Muscle layer of duodenum (tissue), 2 donors: ENCODE measurements at regions not wholly inside any gene's neighbourhood (a gene's known extent, or its start where the extent isn't known, plus 50 kb on each side); places are given as distances from the start of the nearest gene placed in this dataset.

Experiments used
- H3K27ac ChIP-seq: one replicate; pipeline ENCODE4 v1.7.0; 2013; ENCODE audit warnings: mild to moderate bottlenecking, low read length
- H3K27me3 ChIP-seq: one replicate; pipeline ENCODE4 v1.7.0; 2013; ENCODE audit warnings: low read depth, mild to moderate bottlenecking, control low read depth, low read length
- H3K36me3 ChIP-seq, 2 donors: one replicate each; pipeline ENCODE4 v1.7.0; 2013; ENCODE audit warnings: low read length in 2 of 2, control low read depth in 1 of 2, mild to moderate bottlenecking in 1 of 2; ENCODE audit not compliant: insufficient read depth in 2 of 2, control insufficient read depth in 1 of 2
- H3K4me1 ChIP-seq, 2 donors: one replicate each; pipeline ENCODE4 v1.7.0; 2013; ENCODE audit warnings: low read length in 2 of 2, mild to moderate bottlenecking in 2 of 2, control low read depth in 1 of 2, moderate library complexity in 1 of 2; ENCODE audit not compliant: insufficient read depth in 2 of 2, control insufficient read depth in 1 of 2
- H3K4me3 ChIP-seq, 2 donors: one replicate each; pipeline ENCODE4 v1.7.0; 2013; ENCODE audit warnings: low read length in 2 of 2, low read depth in 1 of 2, mild to moderate bottlenecking in 1 of 2
- H3K9me3 ChIP-seq, 2 donors: one replicate each; pipeline ENCODE4 v1.7.0; 2013; ENCODE audit warnings: low read length in 2 of 2, control low read depth in 1 of 2, mild to moderate bottlenecking in 1 of 2; ENCODE audit not compliant: control insufficient read depth in 1 of 2
- donor health status: healthy.

GRCh38 chr10:10338339-10338738, 679.3 kb upstream of the CELF2 start:
- H3K36me3 ChIP-seq: no peaks in the 10 kb centered on the region
- H3K9me3 ChIP-seq: no peaks in the 10 kb centered on the region
- no peaks in the 10 kb centered on the region for H3K4me1 ChIP-seq
- no peak overlapping the region for H3K4me3 ChIP-seq
- H3K27me3 ChIP-seq: no peaks in the 10 kb centered on the region
- no peak overlapping the region for H3K27ac ChIP-seq

DNA sequence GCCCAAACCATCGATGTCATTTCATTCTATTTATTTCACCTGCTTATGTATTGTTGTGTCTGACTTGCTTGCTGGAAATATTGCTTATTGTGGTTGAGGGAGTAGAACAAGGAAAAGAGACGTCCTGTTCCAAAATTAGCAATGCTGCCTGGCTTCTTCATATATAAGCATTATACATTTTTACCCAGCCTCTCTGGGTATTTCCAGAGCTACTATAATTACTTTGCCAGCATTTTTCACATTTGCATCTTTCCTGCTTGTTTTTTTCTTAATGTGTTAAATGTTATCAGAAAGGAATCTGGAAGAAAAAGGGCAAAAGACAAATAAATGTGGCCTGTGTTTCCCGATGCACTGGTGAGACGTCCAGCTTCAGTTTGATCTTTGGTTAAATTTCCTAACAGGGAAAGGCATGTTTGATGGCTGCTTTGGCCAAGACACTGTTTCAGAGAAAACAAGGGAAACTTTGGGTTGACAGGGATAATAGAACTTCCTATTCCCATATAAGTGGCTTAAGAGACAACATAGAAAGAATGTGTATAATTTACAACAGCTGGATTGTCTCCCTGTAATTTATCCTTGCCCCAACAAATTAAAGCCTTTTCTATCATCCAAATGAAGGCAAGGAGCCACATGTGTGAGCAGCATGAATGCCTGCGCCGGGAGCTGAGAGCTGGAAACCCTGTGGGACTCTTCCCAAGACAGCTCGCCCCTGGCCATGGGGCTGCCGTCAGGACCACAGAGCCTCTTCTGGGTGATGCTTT, 671.1 kb upstream of the CELF2 start:
- H3K4me3 ChIP-seq: no peak overlapping the region
- no peaks in the 10 kb centered on the region for H3K36me3 ChIP-seq
- no peak overlapping the region for H3K27ac ChIP-seq
- no peaks in the 10 kb centered on the region for H3K9me3 ChIP-seq
- no peaks in the 10 kb centered on the region for H3K4me1 ChIP-seq
- H3K27me3 ChIP-seq: no peaks in the 10 kb centered on the region

- Histone ChIP-seq H3K27ac (no peak overlapping the region), H3K27me3 (no peaks in the 10 kb centered on the region), H3K36me3 (no peaks in the 10 kb centered on the region), H3K4me1 (no peaks in the 10 kb centered on the region), H3K4me3 (no peak overlapping the region), H3K9me3 (no peaks in the 10 kb centered on the region)
Observed at GRCh38 chr10:10350050-10350449, 667.6 kb upstream of the CELF2 start.

DNA sequence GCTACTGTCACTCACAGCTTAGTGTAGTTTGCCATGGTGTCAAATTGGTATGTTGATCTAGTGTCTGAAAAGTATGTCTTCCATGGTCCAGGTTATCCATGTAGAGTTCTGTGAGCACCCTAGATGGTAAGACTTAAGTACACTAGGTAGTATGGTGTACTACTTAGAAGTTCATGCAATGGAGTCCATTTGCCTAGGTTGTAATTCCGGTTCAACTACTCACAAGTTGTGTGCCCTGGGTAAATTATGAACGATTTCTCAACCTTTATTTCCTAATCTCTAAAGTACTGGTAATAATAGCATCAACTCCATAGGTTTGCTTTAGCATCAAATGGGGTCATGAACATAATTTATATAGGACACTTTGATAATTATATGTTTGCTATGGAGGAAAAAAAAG, 666.2 kb upstream of the CELF2 start:
- Histone ChIP-seq H3K4me1 (no peaks in the 10 kb centered on the region), H3K9me3 (no peaks in the 10 kb centered on the region), H3K27me3 (no peaks in the 10 kb centered on the region), H3K36me3 (no peaks in the 10 kb centered on the region), H3K27ac (no peak overlapping the region), H3K4me3 (no peak overlapping the region)

GRCh38 chr10:10353326-10353868, 664.3 kb upstream of the CELF2 start:
- no peaks in the 10 kb centered on the region for H3K36me3 ChIP-seq
- H3K4me3 ChIP-seq: no peak overlapping the region
- no peaks in the 10 kb centered on the region for H3K27me3 ChIP-seq
- H3K9me3 ChIP-seq: no peaks in the 10 kb centered on the region
- H3K4me1 ChIP-seq: no peaks in the 10 kb centered on the region
- H3K27ac ChIP-seq: no peak overlapping the region

- no peaks in the 10 kb centered on the region for H3K9me3 ChIP-seq
- no peaks in the 10 kb centered on the region for H3K27me3 ChIP-seq
- H3K27ac ChIP-seq: no peak overlapping the region
- H3K4me3 ChIP-seq: no peak overlapping the region
- no peaks in the 10 kb centered on the region for H3K36me3 ChIP-seq
- peaks cover 0 to 3% of the 10 kb centered on the region in 2 donors for H3K4me1 ChIP-seq
Observed at GRCh38 chr10:10359263-10359662, 658.4 kb upstream of the CELF2 start.

DNA sequence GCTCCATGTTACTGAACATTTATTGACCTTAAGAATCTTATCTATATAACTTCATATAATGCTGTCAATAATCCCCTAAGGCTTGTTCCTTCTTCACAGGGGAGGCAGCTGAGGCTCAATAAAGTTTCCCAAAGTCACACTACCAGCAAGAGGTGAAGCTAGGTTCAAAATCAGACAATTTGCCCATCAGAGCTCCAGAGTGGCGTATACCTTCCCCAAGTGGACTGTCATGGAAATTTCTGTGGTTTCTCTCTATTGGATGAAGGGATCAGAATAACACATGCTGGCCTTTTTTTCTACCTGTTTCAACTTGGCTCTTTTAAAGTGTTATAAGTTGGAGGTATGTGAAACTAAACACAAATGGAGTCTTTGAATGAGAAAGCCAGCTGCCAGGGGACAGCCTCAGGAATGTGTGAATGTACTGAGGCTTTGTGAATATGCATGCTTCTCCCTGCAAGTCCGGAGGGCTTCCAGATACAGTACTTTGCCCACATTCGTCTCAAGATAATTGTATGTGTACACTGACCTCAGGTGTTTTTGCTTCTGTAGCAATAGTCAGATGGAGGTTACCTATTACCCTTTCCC, 656.3 kb upstream of the CELF2 start:
- peaks cover 0 to 3% of the 10 kb centered on the region in 2 donors for H3K4me1 ChIP-seq
- H3K27me3 ChIP-seq: no peaks in the 10 kb centered on the region
- no peaks in the 10 kb centered on the region for H3K36me3 ChIP-seq
- H3K27ac ChIP-seq: no peak overlapping the region
- H3K4me3 ChIP-seq: no peak overlapping the region
- H3K9me3 ChIP-seq: no peaks in the 10 kb centered on the region

GRCh38 chr10:10362800-10363199, 654.9 kb upstream of the CELF2 start:
- Histone ChIP-seq H3K27me3 (no peaks in the 10 kb centered on the region), H3K4me1 (peaks cover 0 to 3% of the 10 kb centered on the region in 2 donors), H3K4me3 (no peak overlapping the region), H3K27ac (no peak overlapping the region), H3K9me3 (no peaks in the 10 kb centered on the region), H3K36me3 (no peaks in the 10 kb centered on the region)

GRCh38 chr10:10363217-10363616, 654.5 kb upstream of the CELF2 start:
- H3K27ac ChIP-seq: no peak overlapping the region

DNA sequence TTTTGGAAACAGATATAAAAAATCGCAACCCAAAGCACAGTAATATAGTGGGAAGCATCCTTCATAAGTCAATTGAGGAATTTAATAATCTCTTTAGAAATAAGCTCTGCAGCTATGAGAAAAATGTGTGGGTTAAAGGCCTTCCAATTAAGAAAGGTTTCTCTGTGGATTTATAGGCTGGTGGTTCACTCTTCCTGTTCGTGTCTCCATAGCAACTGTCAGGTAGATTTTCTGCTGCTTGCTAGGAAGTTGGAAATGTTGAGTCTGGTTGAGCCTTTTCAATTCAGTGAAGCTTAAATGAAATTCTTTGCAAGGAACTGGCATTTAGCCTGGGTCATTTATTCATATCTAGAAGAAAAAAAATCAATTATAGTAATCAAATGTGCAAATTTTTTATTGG, 652.8 kb upstream of the CELF2 start:
- H3K27me3 ChIP-seq: no peaks in the 10 kb centered on the region
- H3K36me3 ChIP-seq: no peaks in the 10 kb centered on the region
- no peaks in the 10 kb centered on the region for H3K4me1 ChIP-seq
- H3K27ac ChIP-seq: no peak overlapping the region
- no peak overlapping the region for H3K4me3 ChIP-seq
- no peaks in the 10 kb centered on the region for H3K9me3 ChIP-seq

More at GRCh38 chr10:10363217-10363616, 654.5 kb upstream of the CELF2 start:
- peaks cover 0 to 3% of the 10 kb centered on the region in 2 donors for H3K4me1 ChIP-seq
- H3K4me3 ChIP-seq: no peak overlapping the region
- no peaks in the 10 kb centered on the region for H3K27me3 ChIP-seq
- H3K36me3 ChIP-seq: no peaks in the 10 kb centered on the region
- H3K9me3 ChIP-seq: no peaks in the 10 kb centered on the region

DNA sequence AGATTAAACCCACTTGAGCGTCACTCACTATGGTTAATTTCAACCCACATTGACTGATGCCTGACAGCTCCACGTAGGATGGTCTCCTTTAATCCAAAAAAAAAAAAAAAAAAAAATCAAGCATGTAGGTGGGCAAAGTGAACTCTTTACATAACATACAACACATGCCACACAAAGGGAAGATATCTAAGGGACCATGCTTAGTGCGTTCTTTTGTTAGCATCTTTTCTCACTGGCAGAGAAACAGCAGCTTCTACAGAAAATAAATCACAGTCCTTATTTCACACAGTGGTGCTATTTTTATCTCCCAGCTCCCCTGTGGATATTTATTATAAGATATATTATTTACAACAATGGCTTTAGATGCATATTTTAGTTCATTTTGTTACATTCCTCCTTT, 652.0 kb upstream of the CELF2 start:
- no peaks in the 10 kb centered on the region for H3K27me3 ChIP-seq
- no peaks in the 10 kb centered on the region for H3K36me3 ChIP-seq
- H3K9me3 ChIP-seq: no peaks in the 10 kb centered on the region
- H3K27ac ChIP-seq: no peak overlapping the region
- H3K4me3 ChIP-seq: no peak overlapping the region
- H3K4me1 ChIP-seq: no peaks in the 10 kb centered on the region
